HepG2 (cell line): ENCODE measurements at regions not wholly inside any gene's neighbourhood (a gene's known extent, or its start where the extent isn't known, plus 50 kb on each side); places are given as distances from the start of the nearest gene placed in this dataset.

Experiments used
- ATAC-seq: fragments of 200-7000 bp; cut with Tn5 transposase; 3 replicates; pipeline ENCODE4 v1.9.1; 2020; ENCODE audit warnings: mild to moderate bottlenecking, moderate library complexity
- BruUV-seq: library from RNA; stranded (reverse); fragments of 400-500 nt; replicated peaks from 2 replicates; lab custom pipeline; 2021; lab: Mats Ljungman, UMichigan
- CTCF ChIA-PET: fragments of 300-600 bp; formaldehyde crosslinking; extraction: SDS; loops from one replicate; lab custom pipeline; 2021; ENCODE audit warnings: low total read pairs, inconsistent platforms, low intra/inter-chr PET ratio; lab: Yijun Ruan, JAX
- POLR2A ChIA-PET: fragments of 350-600 bp; sonication (Branson Sonifier 250); formaldehyde crosslinking; loops from one replicate; lab custom pipeline; 2020; ENCODE audit warnings: antibody characterized with exemption, inconsistent platforms; lab: Yijun Ruan, JAX
- DNase-seq: peaks from one replicate; pipeline ENCODE4 v3.0.0-alpha.2; 2015; ENCODE audit warnings: low spot score
- FAIRE-seq: peaks from 3 replicates; lab custom pipeline; 2011; peaks lifted over from hg19 to GRCh38; lab: Jason Lieb, UNC
- H2AFZ ChIP-seq: one replicate; pipeline ENCODE4 v1.6.1; 2011; ENCODE audit warnings: low read length, inconsistent platforms
- H3K27ac ChIP-seq: fragments of 300-600 bp; 3 replicates; pipeline ENCODE4 v1.8.0; 2011; ENCODE audit warnings: mixed run types, mild to moderate bottlenecking, mixed read lengths, low read length, inconsistent platforms; ENCODE audit not compliant: insufficient read depth; ENCODE audit errors: extremely low read length
- H3K27me3 ChIP-seq, 2 experiments: fragments of 200-600 bp in 1 of 2; 2 replicates in 1 of 2; 3 replicates in 1 of 2; pipeline versions ENCODE4 v1.6.0 to v1.8.0; 2011; ENCODE audit warnings: low read length in 2 of 2, mild to moderate bottlenecking in 2 of 2, moderate library complexity in 2 of 2, inconsistent platforms in 1 of 2; ENCODE audit not compliant: insufficient read depth in 2 of 2, control insufficient read depth in 1 of 2
- H3K36me3 ChIP-seq, 2 experiments: fragments of 200-600 bp in 1 of 2; replicated peaks in 1 of 2; 2 replicates in 1 of 2; 3 replicates in 1 of 2; pipeline versions ENCODE4 v1.5.1 to v1.8.0; 2011; ENCODE audit warnings: low read length in 2 of 2, inconsistent platforms in 1 of 2; ENCODE audit not compliant: insufficient read depth in 2 of 2, control insufficient read depth in 1 of 2
- H3K4me1 ChIP-seq: 2 replicates; pipeline ENCODE4 v1.5.1; 2012; ENCODE audit warnings: low read length, inconsistent platforms; ENCODE audit not compliant: insufficient read depth
- H3K4me2 ChIP-seq: 2 replicates; pipeline ENCODE4 v1.6.0; 2011; ENCODE audit warnings: low read depth, low read length, inconsistent platforms
- H3K4me3 ChIP-seq, 3 experiments: fragments of 200-600 bp in 1 of 3; sonication (generic), shearing (Covaris generic) in 1 of 3; replicated peaks in 1 of 3; 2 replicates each; pipeline ENCODE4 v1.5.1; 2011 to 2016; ENCODE audit warnings: low read length in 3 of 3, inconsistent platforms in 2 of 3, low read depth in 2 of 3, mild to moderate bottlenecking in 2 of 3, control low read depth in 1 of 3, mixed read lengths in 1 of 3; ENCODE audit not compliant: insufficient read depth in 1 of 3
- H3K79me2 ChIP-seq: one replicate; pipeline ENCODE4 v1.6.1; 2011; ENCODE audit warnings: low read length, inconsistent platforms; ENCODE audit not compliant: insufficient read depth
- H3K9ac ChIP-seq: 2 replicates; pipeline ENCODE4 v1.6.0; 2011; ENCODE audit warnings: mild to moderate bottlenecking, low read depth, low read length, inconsistent platforms; ENCODE audit not compliant: insufficient read depth
- H3K9me3 ChIP-seq: 2 replicates; pipeline ENCODE4 v1.5.1; 2012; ENCODE audit warnings: mild to moderate bottlenecking, low read length
- H4K20me1 ChIP-seq: 2 replicates; pipeline ENCODE4 v1.6.0; 2011; ENCODE audit warnings: inconsistent platforms, mild to moderate bottlenecking, low read length, moderate library complexity; ENCODE audit not compliant: insufficient read depth
- ARID4A ChIP-seq: sonication (generic); formaldehyde crosslinking; IDR thresholded peaks from 2 replicates; pipeline ENCODE4 v1.5.0; 2020; ENCODE audit warnings: mild to moderate bottlenecking, missing genetic modification reagents, borderline replicate concordance
- ARNT2 ChIP-seq: sonication (generic); formaldehyde crosslinking; IDR thresholded peaks from 2 replicates; pipeline ENCODE4 v1.8.0; 2022; ENCODE audit warnings: mild to moderate bottlenecking, low read depth, missing genetic modification reagents, moderate library complexity
- KAT7 ChIP-seq: IDR thresholded peaks from 2 replicates; pipeline ENCODE4 v1.6.1; 2018; ENCODE audit warnings: borderline replicate concordance, missing compliant biosample characterization
- KLF15 ChIP-seq: sonication (generic); formaldehyde crosslinking; IDR thresholded peaks from 2 replicates; pipeline ENCODE4 v1.8.1; 2023; ENCODE audit warnings: borderline replicate concordance, mild to moderate bottlenecking, inconsistent platforms, missing genetic modification reagents, mixed read lengths
- KLF6 ChIP-seq: IDR thresholded peaks from 2 replicates; pipeline ENCODE4 v1.8.0; 2016; ENCODE audit warnings: missing biosample characterization, missing genetic modification reagents
- MAFK ChIP-seq, 2 experiments: IDR thresholded peaks in 1 of 2; conservative IDR thresholded peaks in 1 of 2; 2 replicates each; pipeline ENCODE4 v1.6.1; 2011; ENCODE audit warnings: improper control_type of control experiment in 2 of 2, low read length in 2 of 2
- THAP9 ChIP-seq: sonication (generic); formaldehyde crosslinking; IDR thresholded peaks from 2 replicates; pipeline ENCODE4; 2020; ENCODE audit warnings: missing genetic modification reagents, mild to moderate bottlenecking, borderline replicate concordance
- WGBS: methylation state at CpG from one replicate; pipeline ENCODE4 v1.1.6; 2017; ENCODE audit warnings: low lambda C conversion rate; 5-methylcytosine and 5-hydroxymethylcytosine counted together
- in situ Hi-C: cut with HindIII; loops from 2 replicates; pipeline ENCODE4 v1.10.0; 2017; ENCODE audit warnings: low pct_unique_long_range_greater_than_20kb; ENCODE audit not compliant: extremely low pct_ligation_motif_present
- intact Hi-C: fragments of 100-400 bp; cut with micrococcal nuclease; formaldehyde crosslinking; loops from one replicate; pipeline ENCODE4 v1.10.0; 2022; ENCODE audit not compliant: unreplicated experiment
- TF ChIP-seq, protein P1 (sequence below): sonication (generic); formaldehyde crosslinking; IDR thresholded peaks from 2 replicates; pipeline ENCODE4 v1.8.1; 2022; ENCODE audit warnings: low read depth, mild to moderate bottlenecking, missing genetic modification reagents

GRCh38 chr5:172541773-172542136, 87.4 kb upstream of the SH3PXD2B start (continued):
- TF ChIP-seq KLF15 (no peak), ARID4A (CRISPR knock-in tag) (no peak)
- TF ChIP-seq, protein P1, sequence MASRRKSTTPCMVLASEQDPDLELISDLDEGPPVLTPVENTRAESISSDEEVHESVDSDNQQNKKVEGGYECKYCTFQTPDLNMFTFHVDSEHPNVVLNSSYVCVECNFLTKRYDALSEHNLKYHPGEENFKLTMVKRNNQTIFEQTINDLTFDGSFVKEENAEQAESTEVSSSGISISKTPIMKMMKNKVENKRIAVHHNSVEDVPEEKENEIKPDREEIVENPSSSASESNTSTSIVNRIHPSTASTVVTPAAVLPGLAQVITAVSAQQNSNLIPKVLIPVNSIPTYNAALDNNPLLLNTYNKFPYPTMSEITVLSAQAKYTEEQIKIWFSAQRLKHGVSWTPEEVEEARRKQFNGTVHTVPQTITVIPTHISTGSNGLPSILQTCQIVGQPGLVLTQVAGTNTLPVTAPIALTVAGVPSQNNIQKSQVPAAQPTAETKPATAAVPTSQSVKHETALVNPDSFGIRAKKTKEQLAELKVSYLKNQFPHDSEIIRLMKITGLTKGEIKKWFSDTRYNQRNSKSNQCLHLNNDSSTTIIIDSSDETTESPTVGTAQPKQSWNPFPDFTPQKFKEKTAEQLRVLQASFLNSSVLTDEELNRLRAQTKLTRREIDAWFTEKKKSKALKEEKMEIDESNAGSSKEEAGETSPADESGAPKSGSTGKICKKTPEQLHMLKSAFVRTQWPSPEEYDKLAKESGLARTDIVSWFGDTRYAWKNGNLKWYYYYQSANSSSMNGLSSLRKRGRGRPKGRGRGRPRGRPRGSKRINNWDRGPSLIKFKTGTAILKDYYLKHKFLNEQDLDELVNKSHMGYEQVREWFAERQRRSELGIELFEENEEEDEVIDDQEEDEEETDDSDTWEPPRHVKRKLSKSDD, result no peak

- in situ Hi-C loops (no loop called here), intact Hi-C loops (no loop called here)
- ChIA-PET POLR2A (no interaction called here), CTCF (no interaction called here)
- H3K9ac ChIP-seq, result no peak overlapping the region
- no peaks in the 10 kb centered on the region for H4K20me1 ChIP-seq
- no peak overlapping the region for H3K4me2 ChIP-seq
- ATAC-seq, result no peak
- 33% methylated on average over 8 of the region's 13 CpGs for WGBS
- FAIRE-seq, result no peak
- no peaks in the 10 kb centered on the region for H3K36me3 ChIP-seq
- H3K27me3 ChIP-seq, result peaks cover 0 to 14% of the 10 kb centered on the region in 2 experiments; a peak in 3 of 5 replicates
- no peak overlapping the region for H3K4me3 ChIP-seq
- DNase-seq, result no peak
- no peaks in the 10 kb centered on the region for H3K9me3 ChIP-seq
- no peak overlapping the region for H3K27ac ChIP-seq
- BruUV-seq, result no TSS peak
- H3K79me2 ChIP-seq, result no peaks in the 10 kb centered on the region
- H2AFZ ChIP-seq, result no peak overlapping the region
- no peaks in the 10 kb centered on the region for H3K4me1 ChIP-seq
- TF ChIP-seq THAP9 (CRISPR knock-in tag) (no peak), MAFK (conservative IDR thresholded peaks at IDR 0.05 in 1 of 2, IDR thresholded peaks at IDR 0.05 in 1 of 2; ENCODE audit: low read length in 2 of 2) (peak; percentile 90 to 97), KLF6 (no peak), ARNT2 (no peak), KAT7 (no peak)
Measured at GRCh38 chr5:172541099-172541772, 86.9 kb upstream of the SH3PXD2B start.
